Kidney (tissue), 13 donors: ENCODE measurements at regions not wholly inside any gene's neighbourhood (a gene's known extent, or its start where the extent isn't known, plus 50 kb on each side); places are given as distances from the start of the nearest gene placed in this dataset.

Source experiments
- DNase-seq, 5 donors: peaks; one replicate each; pipeline ENCODE4 v3.0.0-alpha.2; 2013 to 2020
- FAIRE-seq: peaks from 2 replicates; lab custom pipeline; 2012; peaks lifted over from hg19 to GRCh38; lab: Jason Lieb, UNC
- H3K27ac ChIP-seq, 2 donors: one replicate each; pipeline ENCODE4 v1.7.0; 2013; ENCODE audit warnings: low read depth in 2 of 2, low read length in 2 of 2, inconsistent platforms in 1 of 2
- H3K27me3 ChIP-seq: one replicate; pipeline ENCODE4 v1.7.1; 2013; ENCODE audit warnings: low read length, inconsistent platforms; ENCODE audit not compliant: control insufficient read depth, insufficient read depth
- H3K36me3 ChIP-seq, 3 donors: one replicate each; pipeline versions ENCODE4 v1.7.0 to v1.7.1; 2013; ENCODE audit warnings: low read length in 3 of 3, control low read depth in 1 of 3, inconsistent platforms in 1 of 3; ENCODE audit not compliant: insufficient read depth in 3 of 3, control insufficient read depth in 2 of 3
- H3K4me1 ChIP-seq, 3 donors: one replicate each; pipeline versions ENCODE4 v1.7.0 to v1.7.1; 2013; ENCODE audit warnings: low read length in 3 of 3, inconsistent platforms in 1 of 3, low read depth in 1 of 3; ENCODE audit not compliant: control insufficient read depth in 2 of 3, insufficient read depth in 2 of 3
- H3K4me3 ChIP-seq, 3 donors: one replicate each; pipeline versions ENCODE4 v1.7.0 to v1.8.1; 2013; ENCODE audit warnings: low read length in 3 of 3, control low read depth in 1 of 3, inconsistent platforms in 1 of 3
- H3K9ac ChIP-seq, 3 donors: one replicate each; pipeline versions ENCODE4 v1.7.0 to v1.7.1; 2013; ENCODE audit warnings: low read length in 3 of 3, control low read depth in 1 of 3, inconsistent platforms in 1 of 3
- H3K9me3 ChIP-seq, 3 donors: one replicate each; pipeline versions ENCODE4 v1.7.0 to v1.7.1; 2013; ENCODE audit warnings: low read length in 3 of 3, control low read depth in 1 of 3, inconsistent platforms in 1 of 3; ENCODE audit not compliant: control insufficient read depth in 2 of 3, insufficient read depth in 1 of 3
- intact Hi-C: fragments of 100-400 bp; cut with DNase I; formaldehyde crosslinking; loops from one replicate; pipeline ENCODE4 v1.11.1; 2022
- TF ChIP-seq, protein P1 (sequence below): IDR thresholded peaks from 3 replicates; pipeline ENCODE4 v1.5.1; 2012; ENCODE audit warnings: mild to moderate bottlenecking, moderate library complexity, borderline replicate concordance; ENCODE audit not compliant: insufficient read depth; ENCODE audit errors: extremely low read depth
- donor health status: control.
- donor health status: control.
- donor health status: control.
- donor health status: control.
- donor health status: control.
- donor health status: DM: yes; HTN: yes; CAD: no.
- donor health status: Normal renal cell carcinoma (clear cell type).

DNA sequence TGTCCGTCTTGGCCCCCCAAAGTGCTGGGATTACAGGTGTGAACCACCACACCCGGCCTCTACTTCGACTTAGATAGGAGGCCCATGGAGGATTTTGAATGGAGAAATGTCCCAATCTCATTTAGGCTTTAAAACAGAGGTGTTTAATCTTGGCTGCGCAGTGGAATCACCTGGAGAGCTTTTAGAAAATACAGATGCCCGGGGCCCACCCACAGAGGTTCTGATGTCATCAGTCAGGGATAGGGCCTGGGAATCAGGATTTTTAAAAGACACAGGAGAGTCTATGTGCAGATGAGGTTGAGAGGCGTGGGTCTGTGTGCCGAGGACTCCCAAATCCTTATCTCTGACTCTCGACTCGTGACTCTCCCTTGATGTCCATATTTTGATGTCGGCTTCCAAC, 124.0 kb upstream of the BOD1 start:
- DNase-seq (peak in 1 of 5 donors; percentile 19), FAIRE-seq (no peak)
- no peaks in the 10 kb centered on the region for H3K9me3 ChIP-seq
- H3K4me1 ChIP-seq, result peaks cover 4 to 24% (median 16%) of the 10 kb centered on the region in 3 donors
- intact Hi-C loops, result no loop called here
- no peaks in the 10 kb centered on the region for H3K36me3 ChIP-seq
- H3K4me3 ChIP-seq, result no peak overlapping the region
- H3K27me3 ChIP-seq, result no peaks in the 10 kb centered on the region
- H3K9ac ChIP-seq, result no peak overlapping the region
- TF ChIP-seq, protein P1, sequence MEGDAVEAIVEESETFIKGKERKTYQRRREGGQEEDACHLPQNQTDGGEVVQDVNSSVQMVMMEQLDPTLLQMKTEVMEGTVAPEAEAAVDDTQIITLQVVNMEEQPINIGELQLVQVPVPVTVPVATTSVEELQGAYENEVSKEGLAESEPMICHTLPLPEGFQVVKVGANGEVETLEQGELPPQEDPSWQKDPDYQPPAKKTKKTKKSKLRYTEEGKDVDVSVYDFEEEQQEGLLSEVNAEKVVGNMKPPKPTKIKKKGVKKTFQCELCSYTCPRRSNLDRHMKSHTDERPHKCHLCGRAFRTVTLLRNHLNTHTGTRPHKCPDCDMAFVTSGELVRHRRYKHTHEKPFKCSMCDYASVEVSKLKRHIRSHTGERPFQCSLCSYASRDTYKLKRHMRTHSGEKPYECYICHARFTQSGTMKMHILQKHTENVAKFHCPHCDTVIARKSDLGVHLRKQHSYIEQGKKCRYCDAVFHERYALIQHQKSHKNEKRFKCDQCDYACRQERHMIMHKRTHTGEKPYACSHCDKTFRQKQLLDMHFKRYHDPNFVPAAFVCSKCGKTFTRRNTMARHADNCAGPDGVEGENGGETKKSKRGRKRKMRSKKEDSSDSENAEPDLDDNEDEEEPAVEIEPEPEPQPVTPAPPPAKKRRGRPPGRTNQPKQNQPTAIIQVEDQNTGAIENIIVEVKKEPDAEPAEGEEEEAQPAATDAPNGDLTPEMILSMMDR, result no peak
- H3K27ac ChIP-seq, result no peak overlapping the region

- TF ChIP-seq, protein P1, result no peak
- Histone ChIP-seq H3K9me3 (no peaks in the 10 kb centered on the region), H3K27me3 (no peaks in the 10 kb centered on the region), H3K27ac (no peak overlapping the region), H3K4me1 (peaks cover 4 to 31% (median 16%) of the 10 kb centered on the region in 3 donors), H3K36me3 (no peaks in the 10 kb centered on the region), H3K4me3 (no peak overlapping the region), H3K9ac (no peak overlapping the region)
- FAIRE-seq, result no peak
- DNase-seq, result peak in 1 of 5 donors; percentile 34
- intact Hi-C loops, result no loop called here
Measured at GRCh38 chr5:173741087-173741486, 124.6 kb upstream of the BOD1 start.

DNA sequence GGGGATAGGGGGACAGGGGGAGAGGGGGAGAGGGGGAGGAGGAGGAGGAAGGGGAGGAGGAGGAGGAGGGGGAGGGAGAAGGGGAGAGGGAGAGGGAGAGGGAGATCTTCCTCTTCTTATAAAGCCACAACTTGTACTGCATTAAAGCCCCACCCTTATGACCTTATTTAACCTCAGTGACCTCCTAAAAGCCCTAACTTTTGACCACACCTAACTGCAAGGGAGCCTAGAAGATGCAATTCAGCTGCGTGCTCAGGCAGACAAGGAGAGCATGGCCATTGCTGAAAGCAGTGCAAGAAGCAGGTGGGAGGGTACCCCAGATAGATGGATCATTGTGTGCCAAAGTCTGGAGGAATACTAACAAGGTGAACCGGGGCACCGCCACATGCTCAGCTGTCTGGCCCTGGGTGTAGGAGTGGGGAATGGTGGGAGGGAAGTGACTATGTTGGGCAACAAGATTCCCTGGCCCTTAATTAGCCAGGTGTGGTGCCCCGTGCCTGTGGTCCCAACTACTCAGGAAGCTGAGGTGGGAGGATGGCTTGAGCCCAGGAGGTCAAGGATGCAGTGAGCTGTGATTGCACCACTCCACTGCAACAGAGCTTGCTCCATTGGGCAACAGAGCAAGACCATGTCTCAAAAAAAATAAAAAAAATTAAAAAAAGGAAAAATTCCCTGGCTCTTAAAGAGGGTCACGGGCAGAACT, 125.4 kb upstream of the BOD1 start:
- peaks cover 4 to 34% (median 16%) of the 10 kb centered on the region in 3 donors for H3K4me1 ChIP-seq
- DNase-seq (peak in 2 of 5 donors; percentile 48 to 56), FAIRE-seq (no peak)
- no peaks in the 10 kb centered on the region for H3K9me3 ChIP-seq
- no peaks in the 10 kb centered on the region for H3K36me3 ChIP-seq
- no peak overlapping the region for H3K27ac ChIP-seq
- intact Hi-C loops, result no loop called here
- no peaks in the 10 kb centered on the region for H3K27me3 ChIP-seq
- H3K4me3 ChIP-seq, result no peak overlapping the region
- H3K9ac ChIP-seq, result no peak overlapping the region
- TF ChIP-seq, protein P1, result no peak

GRCh38 chr5:173742432-173742816, 126.0 kb upstream of the BOD1 start:
- no peak for DNase-seq
- no peaks in the 10 kb centered on the region for H3K9me3 ChIP-seq
- H3K4me1 ChIP-seq, result peaks cover 4 to 34% (median 16%) of the 10 kb centered on the region in 3 donors
- TF ChIP-seq, protein P1, result no peak
- no peak overlapping the region for H3K4me3 ChIP-seq
- H3K27ac ChIP-seq, result no peak overlapping the region
- intact Hi-C loops, result no loop called here
- H3K27me3 ChIP-seq, result no peaks in the 10 kb centered on the region
- no peak for FAIRE-seq
- H3K36me3 ChIP-seq, result no peaks in the 10 kb centered on the region
- no peak overlapping the region for H3K9ac ChIP-seq
